Fibroblast of lung (primary cell): ENCODE measurements at regions not wholly inside any gene's neighbourhood (a gene's known extent, or its start where the extent isn't known, plus 50 kb on each side); places are given as distances from the start of the nearest gene placed in this dataset.

Experiments
- DNase-seq, 2 donors: peaks; one replicate each; pipeline versions ENCODE4 v3.0.0 to v3.0.0-alpha.2; 2010; ENCODE audit warnings: low read depth in 2 of 2
- H2AFZ ChIP-seq: 2 replicates; pipeline ENCODE4 v1.5.1; 2012; ENCODE audit warnings: low read length, control low read depth, inconsistent platforms
- H3K27ac ChIP-seq: 2 replicates; pipeline ENCODE4 v1.5.1; 2011; ENCODE audit warnings: low read length, control low read depth; ENCODE audit not compliant: insufficient read depth
- H3K27me3 ChIP-seq: 2 replicates; pipeline ENCODE4 v1.5.1; 2011; ENCODE audit warnings: mild to moderate bottlenecking, low read length; ENCODE audit not compliant: control insufficient read depth, insufficient read depth
- H3K36me3 ChIP-seq: 2 replicates; pipeline ENCODE4 v1.5.1; 2011; ENCODE audit warnings: low read length; ENCODE audit not compliant: control insufficient read depth, insufficient read depth
- H3K4me1 ChIP-seq: 2 replicates; pipeline ENCODE4 v1.5.1; 2011; ENCODE audit warnings: low read length; ENCODE audit not compliant: control insufficient read depth, insufficient read depth; ENCODE audit errors: extremely low read depth
- H3K4me2 ChIP-seq: 2 replicates; pipeline ENCODE4 v1.5.1; 2011; ENCODE audit warnings: low read length, control low read depth; ENCODE audit not compliant: insufficient read depth; ENCODE audit errors: extremely low read depth
- H3K4me3 ChIP-seq, 4 experiments: fragments of 200-600 bp in 1 of 4; sonication (generic) in 1 of 4; replicated peaks in 1 of 4; 2 replicates each; pipeline ENCODE4 v1.5.1; 2011 to 2016; ENCODE audit warnings: low read length in 4 of 4, low read depth in 3 of 4, mild to moderate bottlenecking in 3 of 4, control low read depth in 2 of 4, inconsistent platforms in 1 of 4, mixed read lengths in 1 of 4; ENCODE audit not compliant: insufficient read depth in 1 of 4; ENCODE audit errors: control extremely low read depth in 1 of 4
- H3K79me2 ChIP-seq: 2 replicates; pipeline ENCODE4 v1.5.1; 2012; ENCODE audit warnings: mild to moderate bottlenecking, low read length, inconsistent platforms; ENCODE audit not compliant: control insufficient read depth, insufficient read depth
- H3K9ac ChIP-seq: 2 replicates; pipeline ENCODE4 v1.5.1; 2011; ENCODE audit warnings: mild to moderate bottlenecking, low read length, control low read depth; ENCODE audit not compliant: insufficient read depth
- H3K9me3 ChIP-seq: 2 replicates; pipeline ENCODE4 v1.5.1; 2012; ENCODE audit warnings: low read depth, low read length; ENCODE audit not compliant: control insufficient read depth, insufficient read depth
- H4K20me1 ChIP-seq: 2 replicates; pipeline ENCODE4 v1.5.1; 2011; ENCODE audit warnings: low read length; ENCODE audit not compliant: control insufficient read depth, insufficient read depth; ENCODE audit errors: extremely low read depth
- CTCF ChIP-seq, 2 donors: IDR thresholded peaks in 1 of 2; conservative IDR thresholded peaks in 1 of 2; 1 replicate in 1 of 2; 2 replicates in 1 of 2; pipeline ENCODE4 v1.5.1; 2011 to 2012; ENCODE audit warnings: low read length in 2 of 2, control low read depth in 1 of 2, inconsistent platforms in 1 of 2, low read depth in 1 of 2, mild to moderate bottlenecking in 1 of 2
- EZH2 ChIP-seq: IDR thresholded peaks from 2 replicates; pipeline ENCODE4 v1.5.1; 2012; ENCODE audit warnings: low read length, control low read depth, mild to moderate bottlenecking; ENCODE audit errors: missing control alignments

DNA sequence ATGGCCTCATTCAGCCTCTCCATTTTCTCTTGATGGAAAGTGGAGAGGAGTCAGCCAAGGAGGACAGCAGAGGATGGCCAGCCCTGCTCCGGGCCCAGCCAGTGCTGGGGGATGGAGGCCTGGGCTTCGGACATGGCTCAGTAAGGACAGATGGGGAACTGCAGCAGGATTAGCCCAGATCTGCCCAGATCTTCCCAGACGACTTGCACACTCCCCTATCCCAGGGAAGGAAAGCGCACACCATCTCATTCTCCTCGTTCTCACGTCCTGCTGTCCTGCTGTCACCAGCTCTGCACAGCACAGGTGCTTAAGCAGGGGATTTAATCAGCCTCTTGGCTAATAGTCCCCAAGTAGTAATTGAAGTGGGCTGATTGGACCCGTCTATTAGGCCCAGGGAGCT, 100.2 kb upstream of the SDK2 start:
- Histone ChIP-seq H2AFZ (no peak overlapping the region), H3K4me2 (no peak overlapping the region), H3K27me3 (no peaks in the 10 kb centered on the region), H3K9me3 (no peaks in the 10 kb centered on the region), H3K27ac (no peak overlapping the region), H3K9ac (no peak overlapping the region), H3K36me3 (no peaks in the 10 kb centered on the region), H3K4me1 (no peaks in the 10 kb centered on the region), H3K79me2 (no peaks in the 10 kb centered on the region), H4K20me1 (no peaks in the 10 kb centered on the region), H3K4me3 (no peak overlapping the region)
- TF ChIP-seq EZH2: no peak
- no peak for TF ChIP-seq CTCF (conservative IDR thresholded peaks at IDR 0.05 in 1 of 2, IDR thresholded peaks at IDR 0.05 in 1 of 2; ENCODE audit: low read depth in 1 of 2, low read length in 2 of 2)
- DNase-seq: no peak

GRCh38 chr17:73746314-73747073, 102.2 kb upstream of the SDK2 start:
- H3K9me3 ChIP-seq: no peaks in the 10 kb centered on the region
- DNase-seq: no peak
- no peak for TF ChIP-seq EZH2
- no peak for TF ChIP-seq CTCF (conservative IDR thresholded peaks at IDR 0.05 in 1 of 2, IDR thresholded peaks at IDR 0.05 in 1 of 2; ENCODE audit: low read depth in 1 of 2, low read length in 2 of 2)
- H4K20me1 ChIP-seq: no peaks in the 10 kb centered on the region
- no peak overlapping the region for H3K4me3 ChIP-seq
- H3K4me1 ChIP-seq: no peaks in the 10 kb centered on the region
- no peaks in the 10 kb centered on the region for H3K36me3 ChIP-seq
- H3K27me3 ChIP-seq: no peaks in the 10 kb centered on the region
- H3K9ac ChIP-seq: no peak overlapping the region
- H3K79me2 ChIP-seq: no peaks in the 10 kb centered on the region
- H3K27ac ChIP-seq: no peak overlapping the region
- H2AFZ ChIP-seq: no peak overlapping the region
- no peak overlapping the region for H3K4me2 ChIP-seq

DNA sequence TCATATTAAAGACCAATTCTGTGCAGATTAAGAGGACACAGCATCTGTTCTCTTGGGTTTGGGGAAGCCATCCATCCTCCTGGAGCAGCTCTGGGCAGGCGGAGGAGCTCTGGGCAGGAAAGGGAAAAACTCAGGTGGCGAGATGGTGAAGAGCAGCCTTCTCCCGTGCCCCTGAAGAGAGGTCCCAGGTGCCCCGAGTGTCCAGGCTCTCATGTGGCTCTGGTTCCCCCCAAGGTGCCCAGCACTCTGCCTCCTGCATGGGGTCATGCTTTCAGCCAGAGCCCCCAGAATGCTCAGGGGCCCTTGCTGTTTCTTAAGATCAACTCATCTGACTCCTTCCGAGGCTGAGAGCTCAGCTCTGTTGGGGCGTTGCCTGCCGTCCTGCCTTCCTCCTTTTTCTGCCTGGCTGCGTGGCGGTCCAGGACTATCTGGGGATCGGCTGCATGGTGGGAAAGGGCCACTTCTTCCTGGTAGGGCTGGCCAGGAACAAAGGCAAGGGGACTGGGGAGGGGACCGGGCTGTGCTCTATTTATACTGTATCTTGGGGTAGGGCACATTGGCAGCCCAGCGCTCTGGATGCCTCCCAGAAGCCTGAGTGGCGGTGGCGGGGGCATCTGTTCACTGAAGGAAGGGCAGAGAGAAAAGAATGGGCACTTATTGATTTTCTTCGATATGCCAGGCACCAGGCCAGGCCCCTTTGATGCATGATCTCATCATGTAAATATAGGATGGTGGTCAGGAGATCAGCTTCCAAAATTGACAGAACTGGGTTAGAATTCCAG, 103.2 kb upstream of the SDK2 start:
- TF ChIP-seq EZH2 (no peak), CTCF (conservative IDR thresholded peaks at IDR 0.05 in 1 of 2, IDR thresholded peaks at IDR 0.05 in 1 of 2; ENCODE audit: low read depth in 1 of 2, low read length in 2 of 2) (no peak)
- no peaks in the 10 kb centered on the region for H3K27me3 ChIP-seq
- no peaks in the 10 kb centered on the region for H3K4me1 ChIP-seq
- no peak overlapping the region for H2AFZ ChIP-seq
- no peaks in the 10 kb centered on the region for H4K20me1 ChIP-seq
- no peak overlapping the region for H3K4me2 ChIP-seq
- no peak overlapping the region for H3K4me3 ChIP-seq
- no peak for DNase-seq
- no peaks in the 10 kb centered on the region for H3K36me3 ChIP-seq
- no peaks in the 10 kb centered on the region for H3K9me3 ChIP-seq
- H3K79me2 ChIP-seq: no peaks in the 10 kb centered on the region
- no peak overlapping the region for H3K27ac ChIP-seq
- no peak overlapping the region for H3K9ac ChIP-seq
